GM03348 (cell line): ENCODE measurements at regions not wholly inside any gene's neighbourhood (a gene's known extent, or its start where the extent isn't known, plus 50 kb on each side); places are given as distances from the start of the nearest gene placed in this dataset.

Source experiments
- DNase-seq: peaks from one replicate; pipeline ENCODE4 v3.0.0; 2012; ENCODE audit warnings: low spot score

DNA sequence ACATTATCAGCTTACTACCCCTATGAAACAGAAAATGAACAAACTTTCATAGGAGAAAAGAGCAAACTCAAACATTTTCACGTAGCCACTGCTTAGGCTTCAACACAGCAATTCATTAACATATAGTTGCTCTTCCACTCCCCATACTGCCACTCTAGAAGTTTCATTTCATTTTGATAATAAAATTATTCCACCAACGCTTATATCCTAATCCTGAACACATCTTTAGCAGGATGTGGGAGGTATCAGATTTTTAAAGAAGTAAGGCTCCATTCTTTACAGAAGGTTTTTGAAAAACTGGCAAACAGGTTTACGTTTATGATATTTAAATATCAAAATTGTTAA lies 77.5 kb upstream of the ANK3 start:
- no peak for DNase-seq

DNA sequence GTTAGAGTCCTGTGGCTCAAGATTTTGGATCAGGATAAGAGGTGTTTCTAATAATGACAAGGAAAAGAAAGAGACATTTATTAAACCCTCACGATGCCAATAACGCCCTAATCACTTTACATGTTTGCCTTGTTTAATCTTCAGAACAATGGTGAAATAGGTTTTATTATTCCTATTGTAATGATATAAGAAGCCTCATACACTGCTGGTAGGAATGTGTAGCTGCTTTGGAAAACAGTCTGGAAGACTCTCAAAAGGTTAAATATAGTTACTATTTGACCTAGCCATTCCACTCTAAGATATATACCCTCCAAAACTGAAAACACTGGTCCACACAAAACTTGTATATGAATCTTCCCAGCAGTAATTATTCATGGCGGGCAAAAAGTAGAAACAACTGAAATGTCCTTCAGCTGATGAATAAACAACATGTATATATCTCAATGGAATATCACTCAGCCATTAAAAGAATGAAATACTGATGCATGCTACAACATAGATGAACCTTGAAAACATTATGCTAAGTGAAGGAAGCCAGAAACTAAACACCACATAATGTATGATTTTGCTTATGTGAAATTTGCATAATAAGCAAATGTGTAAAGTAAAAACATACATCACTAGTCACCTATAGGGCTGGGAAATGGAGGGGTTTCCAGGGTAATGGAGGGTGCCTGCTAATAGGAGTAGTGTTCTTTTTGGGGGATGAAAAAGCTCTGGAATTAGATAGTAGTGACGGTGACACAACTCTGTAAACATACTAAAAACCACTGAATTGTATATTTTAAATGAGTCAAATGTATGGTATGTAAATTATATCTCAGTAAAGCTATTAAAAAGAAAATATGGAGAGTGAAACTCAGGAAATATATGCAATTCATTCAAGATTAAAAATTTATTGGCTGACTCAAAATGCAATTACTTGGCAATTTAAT lies 76.9 kb upstream of the ANK3 start:
- no peak for DNase-seq

DNA sequence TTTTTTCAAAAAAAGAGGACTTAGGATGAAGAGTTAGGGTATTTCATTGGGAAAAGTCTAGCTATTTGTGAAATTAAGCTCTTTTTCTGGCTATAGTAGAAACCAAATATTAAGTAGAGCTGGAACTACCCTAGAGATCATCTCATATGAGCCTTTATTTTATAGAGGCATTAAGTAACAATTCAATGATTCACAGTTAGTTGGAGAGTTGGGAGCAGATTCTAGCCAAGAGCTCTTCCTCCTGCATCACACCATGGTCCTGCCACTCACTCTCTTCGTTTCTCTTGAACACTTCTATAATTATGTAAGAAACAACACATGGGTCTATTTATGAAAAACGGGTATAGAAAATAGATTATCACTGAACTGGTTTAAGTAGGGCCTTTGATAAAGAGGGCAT lies 76.1 kb upstream of the ANK3 start:
- peak; percentile 15 for DNase-seq

- no peak for DNase-seq
These were observed 75.0 kb upstream of the ANK3 start for GRCh38 chr10:60464659-60465058.

GRCh38 chr10:60463746-60464145 lies 74.1 kb upstream of the ANK3 start:
- DNase-seq = no peak

- no peak for DNase-seq
These were observed 72.0 kb upstream of the ANK3 start for GRCh38 chr10:60461688-60462087.

DNA sequence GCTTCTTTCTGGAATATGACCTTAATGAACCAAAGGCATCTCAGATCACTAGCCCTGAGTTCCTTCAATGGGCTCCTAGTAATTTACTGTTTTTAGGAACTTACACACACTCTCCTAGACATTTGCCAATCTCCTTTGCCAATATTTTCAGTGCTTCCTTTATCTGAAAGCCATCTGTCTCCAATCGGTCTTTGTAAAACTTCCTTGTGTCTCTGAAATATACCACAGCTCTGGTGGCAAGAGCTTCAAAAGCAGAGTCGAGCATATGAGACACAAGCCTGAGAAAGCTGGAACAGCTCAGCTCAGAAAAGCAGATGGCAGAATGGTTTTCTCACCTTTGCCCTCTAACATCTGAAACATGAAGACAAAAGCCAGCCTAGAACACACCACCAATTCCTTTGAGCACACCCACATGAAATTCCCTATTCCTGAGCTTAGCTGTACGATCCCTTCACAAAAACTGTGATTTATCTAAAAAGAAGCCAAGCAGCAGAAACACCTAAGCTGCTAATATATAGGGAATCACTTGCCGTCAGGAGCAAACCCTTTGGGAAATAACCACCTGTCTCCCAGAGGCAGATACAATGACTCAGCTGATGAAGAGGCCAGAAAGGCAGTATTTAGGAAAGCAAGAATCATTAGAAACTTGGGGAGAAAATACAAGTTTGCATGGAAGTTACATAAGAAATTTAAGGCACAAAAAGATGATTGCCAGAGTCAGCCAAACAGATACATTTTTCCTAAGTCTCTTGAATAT lies 70.2 kb upstream of the ANK3 start:
- DNase-seq = no peak

GRCh38 chr10:60456053-60456452 lies 66.4 kb upstream of the ANK3 start:
- no peak for DNase-seq

- DNase-seq = no peak
These were observed 64.7 kb upstream of the ANK3 start for GRCh38 chr10:60454336-60454735.

- DNase-seq = no peak
These were observed 63.4 kb upstream of the ANK3 start for GRCh38 chr10:60453036-60453435.

- DNase-seq = no peak
These were observed 60.6 kb upstream of the ANK3 start for GRCh38 chr10:60450291-60450690.

- peak; percentile 9 for DNase-seq
These were observed 58.6 kb upstream of the ANK3 start for GRCh38 chr10:60448246-60448645.

- peak; percentile 12 for DNase-seq
These were observed 57.2 kb upstream of the ANK3 start for GRCh38 chr10:60446851-60447250.

- DNase-seq = no peak
These were observed 56.6 kb upstream of the ANK3 start for GRCh38 chr10:60446070-60446833.

DNA sequence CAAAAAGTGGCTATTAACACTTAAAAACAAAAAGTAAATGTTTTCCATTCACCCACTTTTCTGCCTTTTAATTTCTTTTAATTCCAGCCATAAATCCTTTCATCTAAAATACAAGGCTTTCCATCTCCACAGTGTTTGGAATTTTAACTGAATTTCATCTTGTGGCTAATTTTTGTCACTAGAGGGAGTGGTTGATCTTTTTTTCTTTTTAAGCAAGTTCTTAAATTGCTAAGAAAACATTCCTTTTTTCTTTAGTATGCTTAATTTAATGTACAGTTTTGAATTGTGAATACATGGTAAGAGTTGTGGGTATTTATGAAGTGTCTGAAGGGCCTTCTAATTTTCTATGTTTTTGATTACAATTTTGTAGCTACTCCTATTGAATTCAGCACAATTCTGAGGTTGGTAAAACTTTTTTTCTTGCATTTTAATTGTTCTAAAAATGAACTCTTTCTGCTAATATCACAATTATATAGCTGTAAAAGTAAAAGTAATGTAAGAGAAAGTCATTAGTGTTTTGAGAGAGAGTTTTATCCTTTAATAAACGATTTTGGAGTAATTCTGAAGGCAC lies 54.9 kb upstream of the ANK3 start:
- peak; percentile 28 for DNase-seq

GRCh38 chr10:60443346-60443745 lies 53.7 kb upstream of the ANK3 start:
- no peak for DNase-seq

DNA sequence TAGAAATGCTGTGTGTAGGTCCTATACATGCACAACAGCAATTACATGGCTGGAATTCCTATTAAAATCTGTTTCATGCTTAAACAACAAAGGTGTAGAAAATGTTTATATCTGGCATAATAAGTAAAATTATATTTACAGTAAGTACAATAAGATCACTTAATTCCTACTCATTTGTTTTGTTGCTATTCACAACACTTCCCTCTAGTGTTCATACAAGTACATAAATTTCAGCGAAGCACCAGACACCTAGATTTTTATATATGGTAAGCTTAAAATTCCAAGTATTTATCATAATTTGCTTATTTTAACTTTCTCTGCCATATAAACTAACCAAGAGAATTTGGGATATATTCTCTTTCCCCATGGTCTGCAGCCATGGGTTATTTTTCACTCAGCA lies 51.8 kb upstream of the ANK3 start:
- peak; percentile 8 for DNase-seq

DNA sequence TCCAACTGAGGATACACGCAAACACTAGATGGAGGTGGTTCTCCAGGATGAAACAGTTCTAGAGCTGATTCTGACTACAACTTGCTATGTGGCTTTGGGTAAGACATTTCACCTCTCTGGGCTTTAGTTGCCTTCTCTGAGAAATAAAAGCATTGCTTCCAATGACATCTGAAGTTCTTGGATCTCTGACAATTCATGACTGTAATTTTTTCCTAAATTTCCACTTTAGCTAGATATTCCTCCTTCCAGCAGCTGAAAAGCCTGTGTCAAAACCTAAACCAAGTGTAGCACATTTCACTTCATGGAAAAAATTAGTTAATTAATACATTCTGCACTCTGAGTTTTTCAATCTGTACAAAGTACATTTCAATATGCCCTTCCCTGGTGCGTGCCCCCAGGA lies 50.0 kb upstream of the ANK3 start:
- DNase-seq = no peak
